HL-60 (cell line): ENCODE measurements at regions not wholly inside any gene's neighbourhood (a gene's known extent, or its start where the extent isn't known, plus 50 kb on each side); places are given as distances from the start of the nearest gene placed in this dataset.

Source experiments
- POLR2AphosphoS5 ChIP-seq: IDR thresholded peaks from 2 replicates; pipeline ENCODE4 v1.6.1; 2012; ENCODE audit warnings: low read depth
- TF ChIP-seq, protein P1 (sequence below): IDR thresholded peaks from one replicate; pipeline ENCODE4 v1.5.1; 2011; ENCODE audit warnings: low read length, control low read depth, inconsistent platforms; ENCODE audit not compliant: insufficient read depth

DNA sequence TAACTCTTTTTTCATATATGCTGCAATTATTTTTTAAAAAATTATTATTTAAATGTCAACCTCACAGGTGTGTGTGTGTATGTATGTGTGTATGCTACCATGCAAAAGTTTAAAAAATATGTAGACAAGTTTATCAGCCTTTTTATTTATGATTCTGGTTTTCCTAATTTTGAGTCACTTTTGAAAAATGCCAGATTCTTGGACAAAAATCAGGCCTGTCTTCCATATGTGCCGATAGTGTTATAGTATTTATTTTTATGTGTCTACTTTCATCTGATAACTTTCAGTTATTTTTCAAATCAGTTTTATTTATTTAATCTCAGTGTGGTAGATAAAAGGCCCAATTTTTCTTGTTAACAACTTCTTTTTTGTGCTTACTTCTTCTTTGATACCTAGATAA, 176.2 kb downstream of the RDH14 start:
- TF ChIP-seq, protein P1, sequence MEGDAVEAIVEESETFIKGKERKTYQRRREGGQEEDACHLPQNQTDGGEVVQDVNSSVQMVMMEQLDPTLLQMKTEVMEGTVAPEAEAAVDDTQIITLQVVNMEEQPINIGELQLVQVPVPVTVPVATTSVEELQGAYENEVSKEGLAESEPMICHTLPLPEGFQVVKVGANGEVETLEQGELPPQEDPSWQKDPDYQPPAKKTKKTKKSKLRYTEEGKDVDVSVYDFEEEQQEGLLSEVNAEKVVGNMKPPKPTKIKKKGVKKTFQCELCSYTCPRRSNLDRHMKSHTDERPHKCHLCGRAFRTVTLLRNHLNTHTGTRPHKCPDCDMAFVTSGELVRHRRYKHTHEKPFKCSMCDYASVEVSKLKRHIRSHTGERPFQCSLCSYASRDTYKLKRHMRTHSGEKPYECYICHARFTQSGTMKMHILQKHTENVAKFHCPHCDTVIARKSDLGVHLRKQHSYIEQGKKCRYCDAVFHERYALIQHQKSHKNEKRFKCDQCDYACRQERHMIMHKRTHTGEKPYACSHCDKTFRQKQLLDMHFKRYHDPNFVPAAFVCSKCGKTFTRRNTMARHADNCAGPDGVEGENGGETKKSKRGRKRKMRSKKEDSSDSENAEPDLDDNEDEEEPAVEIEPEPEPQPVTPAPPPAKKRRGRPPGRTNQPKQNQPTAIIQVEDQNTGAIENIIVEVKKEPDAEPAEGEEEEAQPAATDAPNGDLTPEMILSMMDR = no peak
- no peak for TF ChIP-seq POLR2AphosphoS5
